Fibroblast of lung (primary cell): ENCODE measurements at regions not wholly inside any gene's neighbourhood (a gene's known extent, or its start where the extent isn't known, plus 50 kb on each side); places are given as distances from the start of the nearest gene placed in this dataset.
"Not testable (repeated sequence)": the region's sequence is repeated elsewhere in the genome, so short reads cannot be mapped to it uniquely, and the experiment has no call there.

Experiments
- CTCF ChIP-seq, 2 donors: IDR thresholded peaks in 1 of 2; conservative IDR thresholded peaks in 1 of 2; 1 replicate in 1 of 2; 2 replicates in 1 of 2; pipeline ENCODE4 v1.5.1; 2011 to 2012; ENCODE audit warnings: low read length in 2 of 2, control low read depth in 1 of 2, inconsistent platforms in 1 of 2, low read depth in 1 of 2, mild to moderate bottlenecking in 1 of 2
- EZH2 ChIP-seq: IDR thresholded peaks from 2 replicates; pipeline ENCODE4 v1.5.1; 2012; ENCODE audit warnings: low read length, control low read depth, mild to moderate bottlenecking; ENCODE audit errors: missing control alignments

- TF ChIP-seq CTCF (conservative IDR thresholded peaks at IDR 0.05 in 1 of 2, IDR thresholded peaks at IDR 0.05 in 1 of 2; ENCODE audit: low read depth in 1 of 2, low read length in 2 of 2); EZH2: not testable (repeated sequence)
Measured at GRCh38 chr12:47608671-47609070, 97.2 kb downstream of the RPAP3 start.
